ENCODE measurements at regions not wholly inside any gene's neighbourhood (a gene's known extent, or its start where the extent isn't known, plus 50 kb on each side); places are given as distances from the start of the nearest gene placed in this dataset.

DNA sequence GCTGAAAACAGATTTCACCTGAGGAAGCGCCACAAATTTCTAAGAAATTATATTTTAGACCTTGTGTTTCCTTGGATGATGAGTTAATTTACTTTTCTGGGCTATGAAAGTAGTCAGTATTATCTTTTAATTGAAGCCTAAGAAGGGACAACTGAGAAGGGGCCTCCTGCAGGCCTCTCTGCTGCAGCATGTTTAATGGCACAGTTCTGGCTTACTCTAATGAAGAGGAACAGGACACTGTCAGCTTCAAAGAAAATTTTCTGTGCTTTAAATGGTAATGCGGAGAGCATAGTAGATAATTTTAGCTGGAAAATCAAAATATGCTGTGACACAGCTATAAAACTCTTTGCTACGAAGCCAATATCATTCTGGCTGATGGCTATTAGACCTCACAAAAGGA, 167.4 kb downstream of the HDGFL1 start:
- Histone ChIP-seq H3K27me3 (ENCODE audit: insufficient read depth, low read length) (no peaks in the 10 kb centered on the region), H3K23me2 (ENCODE audit: insufficient read length, low read depth, low read length, poor library complexity, severe bottlenecking) (no peaks in the 10 kb centered on the region), H4K91ac (ENCODE audit: insufficient read length, low read depth, low read length) (no peak overlapping the region), H3K4me1 (ENCODE audit: insufficient read depth, low read length) (peaks cover 6% of the 10 kb centered on the region), H4K20me1 (ENCODE audit: control insufficient read depth, insufficient read depth, insufficient read length) (no peaks in the 10 kb centered on the region), H2BK20ac (ENCODE audit: low read depth, low read length, poor library complexity, severe bottlenecking) (no peak overlapping the region), H3K4ac (ENCODE audit: low read depth, low read length) (no peak overlapping the region), H3K79me1 (ENCODE audit: insufficient read depth, low read depth, low read length, poor library complexity, severe bottlenecking) (no peaks in the 10 kb centered on the region), H3K14ac (ENCODE audit: insufficient read depth, low read length) (no peak overlapping the region), H2BK12ac (ENCODE audit: insufficient read length, low read depth, low read length) (no peak overlapping the region), H2BK5ac (ENCODE audit: insufficient read length, low read length) (no peak overlapping the region), H3K56ac (ENCODE audit: insufficient read length, low read depth, low read length) (no peak overlapping the region), H2AFZ (ENCODE audit: low read length) (no peak overlapping the region), H3K4me2 (ENCODE audit: insufficient read depth, insufficient read length, low read length) (no peak overlapping the region), H4K5ac (ENCODE audit: insufficient read length, low read depth, low read length) (no peak overlapping the region), H3T11ph (ENCODE audit: low read length) (no peak overlapping the region), H2BK15ac (ENCODE audit: low read depth, low read length) (no peak overlapping the region), H2AK5ac (ENCODE audit: insufficient read length, low read length) (no peak overlapping the region), H3K18ac (ENCODE audit: insufficient read length, low read depth, low read length) (no peak overlapping the region), H3K23ac (ENCODE audit: insufficient read length, low read depth, low read length) (no peak overlapping the region), H2BK120ac (ENCODE audit: low read depth, low read length, poor library complexity, severe bottlenecking) (no peak overlapping the region), H3K79me2 (ENCODE audit: insufficient read depth, low read length) (no peaks in the 10 kb centered on the region), H4K8ac (replicated peaks; ENCODE audit: insufficient read length, low read depth, low read length) (no peak overlapping the region), H3K9ac (ENCODE audit: extremely low read depth, insufficient read length, low read length) (no peak overlapping the region), H3K9me3 (ENCODE audit: control insufficient read depth, low read depth, low read length) (no peaks in the 10 kb centered on the region), H3K27ac (ENCODE audit: insufficient read length, low read depth, low read length) (no peak overlapping the region)
- Mint-ChIP-seq H3K27ac (no peak overlapping the region), H3K9me3 (no peaks in the 10 kb centered on the region), H3K4me1 (peaks cover 9 to 14% of the 10 kb centered on the region in 2 experiments), H3K4me3 (no peak overlapping the region), H3K27me3 (ENCODE audit: low read depth) (no peaks in the 10 kb centered on the region), H3K36me3 (ENCODE audit: insufficient read depth in 1 of 3, low read depth in 3 of 3) (0 out of 7 replicates have a peak, but pooled peaks cover 0 to 5% (median 0%) of the 10 kb centered on the region in 3 experiments)
- DNase-seq = no peak
- TF ChIP-seq, protein P1, sequence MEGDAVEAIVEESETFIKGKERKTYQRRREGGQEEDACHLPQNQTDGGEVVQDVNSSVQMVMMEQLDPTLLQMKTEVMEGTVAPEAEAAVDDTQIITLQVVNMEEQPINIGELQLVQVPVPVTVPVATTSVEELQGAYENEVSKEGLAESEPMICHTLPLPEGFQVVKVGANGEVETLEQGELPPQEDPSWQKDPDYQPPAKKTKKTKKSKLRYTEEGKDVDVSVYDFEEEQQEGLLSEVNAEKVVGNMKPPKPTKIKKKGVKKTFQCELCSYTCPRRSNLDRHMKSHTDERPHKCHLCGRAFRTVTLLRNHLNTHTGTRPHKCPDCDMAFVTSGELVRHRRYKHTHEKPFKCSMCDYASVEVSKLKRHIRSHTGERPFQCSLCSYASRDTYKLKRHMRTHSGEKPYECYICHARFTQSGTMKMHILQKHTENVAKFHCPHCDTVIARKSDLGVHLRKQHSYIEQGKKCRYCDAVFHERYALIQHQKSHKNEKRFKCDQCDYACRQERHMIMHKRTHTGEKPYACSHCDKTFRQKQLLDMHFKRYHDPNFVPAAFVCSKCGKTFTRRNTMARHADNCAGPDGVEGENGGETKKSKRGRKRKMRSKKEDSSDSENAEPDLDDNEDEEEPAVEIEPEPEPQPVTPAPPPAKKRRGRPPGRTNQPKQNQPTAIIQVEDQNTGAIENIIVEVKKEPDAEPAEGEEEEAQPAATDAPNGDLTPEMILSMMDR (conservative IDR thresholded peaks at IDR 0.05) = no peak
- no CpG with 5 or more reads among the region's 3 CpGs for WGBS (ENCODE audit: extremely low coverage, insufficient read length, low lambda C conversion rate)
